ENCODE measurements at regions not wholly inside any gene's neighbourhood (a gene's known extent, or its start where the extent isn't known, plus 50 kb on each side); places are given as distances from the start of the nearest gene placed in this dataset.

GRCh38 chr7:13496976-13497375 lies 492.5 kb downstream of the ETV1 start:
- DNase-seq (ENCODE audit: low read depth in 3 of 3, low spot score in 2 of 3): no peak

- no peak for DNase-seq (ENCODE audit: low read depth in 3 of 3, low spot score in 2 of 3)
Measured at GRCh38 chr7:13508586-13508985, 480.9 kb downstream of the ETV1 start.

- DNase-seq (ENCODE audit: low read depth in 3 of 3, low spot score in 2 of 3): no peak
Measured at GRCh38 chr7:13518738-13519137, 470.7 kb downstream of the ETV1 start.

GRCh38 chr7:13524076-13524475 lies 465.4 kb downstream of the ETV1 start:
- DNase-seq (ENCODE audit: low read depth in 3 of 3, low spot score in 2 of 3): no peak

- DNase-seq (ENCODE audit: low read depth in 3 of 3, low spot score in 2 of 3): no peak
Measured at GRCh38 chr7:13532028-13532753, 457.3 kb downstream of the ETV1 start.

GRCh38 chr7:13538669-13539068 lies 450.8 kb downstream of the ETV1 start:
- DNase-seq (ENCODE audit: low read depth in 3 of 3, low spot score in 2 of 3): no peak

GRCh38 chr7:13540429-13540828 lies 449.0 kb downstream of the ETV1 start:
- DNase-seq (ENCODE audit: low read depth in 3 of 3, low spot score in 2 of 3): no peak

- no peak for DNase-seq (ENCODE audit: low read depth in 3 of 3, low spot score in 2 of 3)
Measured at GRCh38 chr7:13541326-13541725, 448.1 kb downstream of the ETV1 start.

- DNase-seq (ENCODE audit: low read depth in 3 of 3, low spot score in 2 of 3): no peak
Measured at GRCh38 chr7:13542451-13542850, 447.0 kb downstream of the ETV1 start.

- DNase-seq (ENCODE audit: low read depth in 3 of 3, low spot score in 2 of 3): no peak
Measured at GRCh38 chr7:13551503-13551902, 438.0 kb downstream of the ETV1 start.

GRCh38 chr7:13560441-13560840 lies 429.0 kb downstream of the ETV1 start:
- no peak for DNase-seq (ENCODE audit: low read depth in 3 of 3, low spot score in 2 of 3)

GRCh38 chr7:13563257-13563656 lies 426.2 kb downstream of the ETV1 start:
- no peak for DNase-seq (ENCODE audit: low read depth in 3 of 3, low spot score in 2 of 3)

- no peak for DNase-seq (ENCODE audit: low read depth in 3 of 3, low spot score in 2 of 3)
Measured at GRCh38 chr7:13563680-13564079, 425.8 kb downstream of the ETV1 start.

GRCh38 chr7:13577566-13578145 lies 411.8 kb downstream of the ETV1 start:
- no peak for DNase-seq (ENCODE audit: low read depth in 3 of 3, low spot score in 2 of 3)

- no peak for DNase-seq (ENCODE audit: low read depth in 3 of 3, low spot score in 2 of 3)
Measured at GRCh38 chr7:13578294-13578693, 411.2 kb downstream of the ETV1 start.

- no peak for DNase-seq (ENCODE audit: low read depth in 3 of 3, low spot score in 2 of 3)
Measured at GRCh38 chr7:13581097-13581496, 408.4 kb downstream of the ETV1 start.

- DNase-seq (ENCODE audit: low read depth in 3 of 3, low spot score in 2 of 3): no peak
Measured at GRCh38 chr7:13593854-13594253, 395.6 kb downstream of the ETV1 start.

GRCh38 chr7:13602036-13602435 lies 387.4 kb downstream of the ETV1 start:
- DNase-seq (ENCODE audit: low read depth in 3 of 3, low spot score in 2 of 3): no peak

- no peak for DNase-seq (ENCODE audit: low read depth in 3 of 3, low spot score in 2 of 3)
Measured at GRCh38 chr7:13603016-13603415, 386.4 kb downstream of the ETV1 start.

- DNase-seq (ENCODE audit: low read depth in 3 of 3, low spot score in 2 of 3): no peak
Measured at GRCh38 chr7:13603661-13604060, 385.8 kb downstream of the ETV1 start.

GRCh38 chr7:13604178-13604577 lies 385.3 kb downstream of the ETV1 start:
- DNase-seq (ENCODE audit: low read depth in 3 of 3, low spot score in 2 of 3): no peak

- no peak for DNase-seq (ENCODE audit: low read depth in 3 of 3, low spot score in 2 of 3)
Measured at GRCh38 chr7:13610372-13610771, 379.1 kb downstream of the ETV1 start.

- DNase-seq (ENCODE audit: low read depth in 3 of 3, low spot score in 2 of 3): no peak
Measured at GRCh38 chr7:13615679-13616078, 373.8 kb downstream of the ETV1 start.
